ENCODE measurements at regions not wholly inside any gene's neighbourhood (a gene's known extent, or its start where the extent isn't known, plus 50 kb on each side); places are given as distances from the start of the nearest gene placed in this dataset.

DNA sequence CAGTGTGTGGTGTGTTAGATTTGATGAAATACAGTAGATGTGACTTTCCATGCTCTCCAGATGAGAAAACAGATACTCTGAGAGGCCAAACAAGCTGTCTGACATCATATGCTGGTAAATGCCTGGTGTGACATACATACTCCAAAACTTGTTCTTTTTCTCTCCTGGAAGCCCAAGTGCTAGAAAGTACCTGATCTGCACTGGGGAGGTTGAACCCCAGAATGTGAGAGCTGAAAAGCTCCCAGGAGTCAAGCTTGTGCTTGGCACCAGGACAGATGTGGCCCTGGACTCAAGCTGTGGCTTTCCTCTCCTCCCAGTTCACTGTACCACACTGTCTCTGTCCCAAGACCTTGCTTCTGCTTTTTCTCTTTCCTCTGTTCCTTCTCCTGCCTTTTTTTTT is 389.0 kb upstream of the USP24 start:
- peaks cover 0 to 19% (median 11%) of the 10 kb centered on the region in 8 donors for H3K9me3 ChIP-seq
- no peak overlapping the region for H3K4me3 ChIP-seq
- H3K36me3 ChIP-seq = no peaks in the 10 kb centered on the region
- no peaks in the 10 kb centered on the region for H3K4me1 ChIP-seq
- DNase-seq = no peak
- H3K27me3 ChIP-seq (replicated peaks in 1 of 7) = peaks cover 0 to 13% (median 0%) of the 10 kb centered on the region in 7 donors
- H3K27ac ChIP-seq = no peak overlapping the region
- TF ChIP-seq POLR2AphosphoS5 (IDR thresholded peaks at IDR 0.05) (no peak), POLR2A (IDR thresholded peaks at IDR 0.05) (no peak)
- TF ChIP-seq, protein P1, sequence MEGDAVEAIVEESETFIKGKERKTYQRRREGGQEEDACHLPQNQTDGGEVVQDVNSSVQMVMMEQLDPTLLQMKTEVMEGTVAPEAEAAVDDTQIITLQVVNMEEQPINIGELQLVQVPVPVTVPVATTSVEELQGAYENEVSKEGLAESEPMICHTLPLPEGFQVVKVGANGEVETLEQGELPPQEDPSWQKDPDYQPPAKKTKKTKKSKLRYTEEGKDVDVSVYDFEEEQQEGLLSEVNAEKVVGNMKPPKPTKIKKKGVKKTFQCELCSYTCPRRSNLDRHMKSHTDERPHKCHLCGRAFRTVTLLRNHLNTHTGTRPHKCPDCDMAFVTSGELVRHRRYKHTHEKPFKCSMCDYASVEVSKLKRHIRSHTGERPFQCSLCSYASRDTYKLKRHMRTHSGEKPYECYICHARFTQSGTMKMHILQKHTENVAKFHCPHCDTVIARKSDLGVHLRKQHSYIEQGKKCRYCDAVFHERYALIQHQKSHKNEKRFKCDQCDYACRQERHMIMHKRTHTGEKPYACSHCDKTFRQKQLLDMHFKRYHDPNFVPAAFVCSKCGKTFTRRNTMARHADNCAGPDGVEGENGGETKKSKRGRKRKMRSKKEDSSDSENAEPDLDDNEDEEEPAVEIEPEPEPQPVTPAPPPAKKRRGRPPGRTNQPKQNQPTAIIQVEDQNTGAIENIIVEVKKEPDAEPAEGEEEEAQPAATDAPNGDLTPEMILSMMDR (IDR thresholded peaks at IDR 0.05 in 8 of 11, conservative IDR thresholded peaks at IDR 0.05 in 3 of 11) = no peak
- intact Hi-C loops (cut with DNase I; ENCODE audit: low total_unique reads) = no loop called here

DNA sequence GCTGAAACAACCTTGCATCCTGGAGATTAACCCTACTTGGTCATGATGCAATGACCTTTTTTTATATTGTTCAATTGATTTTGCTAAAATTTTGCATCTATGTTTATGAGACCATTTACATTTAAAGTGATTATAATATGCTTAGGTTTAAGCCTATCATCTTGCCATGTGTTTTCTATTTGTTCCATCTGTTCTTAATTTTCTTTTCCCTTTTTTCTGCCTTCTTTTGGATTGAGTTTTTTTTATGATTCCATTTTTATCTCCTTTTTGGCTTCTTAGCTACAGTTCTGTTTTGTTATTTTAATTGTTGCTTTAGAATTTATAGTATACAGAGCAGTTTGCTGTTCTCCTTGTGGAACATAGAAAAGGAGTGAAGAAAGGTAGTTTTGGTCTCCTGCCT is 385.1 kb upstream of the USP24 start:
- H3K27ac ChIP-seq = no peak overlapping the region
- H3K36me3 ChIP-seq = no peaks in the 10 kb centered on the region
- intact Hi-C loops (cut with DNase I; ENCODE audit: low total_unique reads) = no loop called here
- H3K4me1 ChIP-seq = no peaks in the 10 kb centered on the region
- DNase-seq = no peak
- peaks cover 0 to 9% (median 7%) of the 10 kb centered on the region in 8 donors for H3K9me3 ChIP-seq
- no peak overlapping the region for H3K4me3 ChIP-seq
- peaks cover 0 to 13% (median 0%) of the 10 kb centered on the region in 7 donors for H3K27me3 ChIP-seq (replicated peaks in 1 of 7)
- TF ChIP-seq, protein P1 (IDR thresholded peaks at IDR 0.05 in 8 of 11, conservative IDR thresholded peaks at IDR 0.05 in 3 of 11) = no peak
- no peak for TF ChIP-seq POLR2A (IDR thresholded peaks at IDR 0.05)
- TF ChIP-seq POLR2AphosphoS5 (IDR thresholded peaks at IDR 0.05) = no peak

DNA sequence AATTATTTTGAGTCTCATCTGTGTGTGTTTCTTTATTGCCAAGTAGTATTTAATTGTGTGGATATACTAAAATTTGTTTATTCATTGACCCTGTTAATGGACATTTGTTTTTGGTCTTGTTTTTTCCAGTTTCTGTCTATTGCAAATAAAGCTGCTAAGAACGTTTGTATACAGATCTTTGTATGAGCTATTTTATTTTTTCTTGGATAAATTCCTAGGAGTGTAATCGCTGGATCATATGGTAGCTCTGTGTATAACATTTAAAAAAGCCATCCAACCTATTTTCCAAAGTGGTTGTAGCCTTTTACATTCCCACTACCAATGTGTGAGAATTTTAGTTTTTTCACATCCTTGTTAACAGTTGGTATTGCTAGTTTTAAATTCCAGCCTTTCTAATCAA is 382.7 kb upstream of the USP24 start:
- TF ChIP-seq POLR2AphosphoS5 (IDR thresholded peaks at IDR 0.05) = no peak
- TF ChIP-seq, protein P1 (IDR thresholded peaks at IDR 0.05 in 8 of 11, conservative IDR thresholded peaks at IDR 0.05 in 3 of 11) = no peak
- no peak for TF ChIP-seq POLR2A (IDR thresholded peaks at IDR 0.05)
- no peak for DNase-seq
- H3K27me3 ChIP-seq (replicated peaks in 1 of 7) = peaks cover 0 to 9% (median 0%) of the 10 kb centered on the region in 7 donors
- intact Hi-C loops (cut with DNase I; ENCODE audit: low total_unique reads) = no loop called here
- H3K27ac ChIP-seq = no peak overlapping the region
- no peaks in the 10 kb centered on the region for H3K36me3 ChIP-seq
- no peak overlapping the region for H3K4me3 ChIP-seq
- peaks cover 0 to 9% (median 7%) of the 10 kb centered on the region in 8 donors for H3K9me3 ChIP-seq
- no peaks in the 10 kb centered on the region for H3K4me1 ChIP-seq
- 39 to 85% (median 63%) methylated on average over 2 of the region's 2 CpGs for WGBS, 5 donors

DNA sequence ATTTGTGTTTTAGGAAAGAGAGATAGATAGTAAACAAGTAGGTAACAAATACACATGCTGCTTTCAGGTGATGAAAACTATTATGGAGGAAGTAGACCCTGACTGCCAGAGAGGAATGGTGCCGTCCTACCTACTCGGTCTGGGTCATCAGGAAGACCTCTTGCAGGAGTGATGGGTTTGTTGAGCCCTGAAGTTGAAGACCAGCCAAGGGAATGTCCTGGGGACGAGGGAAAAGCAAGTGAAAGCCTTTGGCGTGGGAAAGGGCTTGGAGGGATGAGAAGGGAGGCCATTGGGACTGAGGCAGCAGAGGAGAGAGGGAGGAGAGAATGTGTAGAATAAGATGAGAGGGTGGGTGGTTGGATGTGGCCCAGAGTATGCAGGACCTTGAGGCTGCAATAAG is 379.5 kb upstream of the USP24 start:
- Histone ChIP-seq H3K4me1 (no peaks in the 10 kb centered on the region), H3K4me3 (no peak overlapping the region), H3K27me3 (replicated peaks in 1 of 7) (no peaks in the 10 kb centered on the region), H3K36me3 (no peaks in the 10 kb centered on the region), H3K27ac (no peak overlapping the region), H3K9me3 (peaks cover 0 to 9% (median 7%) of the 10 kb centered on the region in 8 donors)
- 78 to 89% (median 87%) methylated on average over 4 of the region's 4 CpGs for WGBS, 5 donors
- TF ChIP-seq, protein P1 (IDR thresholded peaks at IDR 0.05 in 8 of 11, conservative IDR thresholded peaks at IDR 0.05 in 3 of 11) = no peak
- TF ChIP-seq POLR2AphosphoS5 (IDR thresholded peaks at IDR 0.05) = no peak
- TF ChIP-seq POLR2A (IDR thresholded peaks at IDR 0.05) = no peak
- intact Hi-C loops (cut with DNase I; ENCODE audit: low total_unique reads) = no loop called here
- DNase-seq = no peak
